Limb (tissue), 2 donors: ENCODE measurements at regions not wholly inside any gene's neighbourhood (a gene's known extent, or its start where the extent isn't known, plus 50 kb on each side); places are given as distances from the start of the nearest gene placed in this dataset.
"Not testable (repeated sequence)": the region's sequence is repeated elsewhere in the genome, so short reads cannot be mapped to it uniquely, and the experiment has no call there.

Source experiments
- DNase-seq, 2 donors: peaks; one replicate each; pipeline ENCODE4 v3.0.0-alpha.2; 2016; ENCODE audit errors: extremely low spot score in 2 of 2

DNA sequence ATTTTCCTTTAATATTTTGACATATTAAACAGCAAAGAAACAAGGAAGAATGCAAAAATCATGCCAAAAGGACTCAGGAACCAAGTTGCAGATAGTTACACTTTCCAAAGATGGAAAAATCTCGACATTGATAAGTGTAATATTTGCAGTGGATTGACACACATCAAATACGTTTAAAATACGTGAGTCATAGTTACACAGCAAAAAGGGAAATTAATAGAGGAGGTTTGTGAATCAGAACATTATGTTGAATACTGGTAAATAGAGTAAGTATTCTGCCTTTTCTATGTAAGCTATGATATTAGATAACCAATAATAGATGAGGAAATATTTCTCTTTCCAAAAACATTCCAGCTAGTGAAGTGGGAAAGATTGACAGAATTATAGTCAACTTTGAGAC is 1761.3 kb upstream of the IGFBP7 start:
- no peak for DNase-seq

DNA sequence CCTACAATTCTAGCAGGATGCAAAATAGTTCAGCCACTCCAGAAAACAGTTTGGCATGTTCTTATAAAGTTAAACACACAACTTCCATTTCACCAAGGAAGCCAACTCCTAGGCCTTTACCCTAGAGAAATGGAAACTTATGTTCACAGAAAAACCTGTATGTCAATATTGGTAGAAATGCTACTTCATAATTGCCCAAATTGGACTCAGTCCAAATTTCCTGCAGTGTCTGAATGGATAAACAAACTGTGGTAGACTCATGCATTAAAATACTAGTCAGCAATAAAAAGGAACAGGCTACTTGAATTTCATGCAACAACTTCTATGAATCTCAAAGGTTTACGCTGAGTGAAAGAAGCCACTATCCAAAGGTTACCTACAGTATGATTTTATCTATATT is 1738.8 kb upstream of the IGFBP7 start:
- no peak for DNase-seq

DNA sequence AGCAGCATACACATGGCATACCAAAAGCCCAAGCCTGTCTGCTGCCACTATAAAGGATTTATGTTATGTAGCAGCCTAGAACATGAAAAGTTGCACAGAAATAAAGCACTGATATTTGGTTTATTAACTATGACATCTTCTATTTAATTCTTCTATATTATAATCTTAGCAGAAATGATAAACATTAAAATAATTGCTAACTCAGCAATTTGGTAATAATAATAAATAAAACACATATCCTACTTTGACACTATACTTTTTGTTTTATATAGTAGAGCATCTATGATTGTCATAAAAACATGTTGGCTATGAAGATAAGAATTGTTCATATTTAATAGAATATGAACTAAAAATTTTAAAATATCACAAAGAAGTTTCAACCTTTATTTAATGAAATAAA is 1733.3 kb upstream of the IGFBP7 start:
- DNase-seq, result no peak

- no peak for DNase-seq
These were observed 1722.9 kb upstream of the IGFBP7 start for GRCh38 chr4:58833126-58833525.

DNA sequence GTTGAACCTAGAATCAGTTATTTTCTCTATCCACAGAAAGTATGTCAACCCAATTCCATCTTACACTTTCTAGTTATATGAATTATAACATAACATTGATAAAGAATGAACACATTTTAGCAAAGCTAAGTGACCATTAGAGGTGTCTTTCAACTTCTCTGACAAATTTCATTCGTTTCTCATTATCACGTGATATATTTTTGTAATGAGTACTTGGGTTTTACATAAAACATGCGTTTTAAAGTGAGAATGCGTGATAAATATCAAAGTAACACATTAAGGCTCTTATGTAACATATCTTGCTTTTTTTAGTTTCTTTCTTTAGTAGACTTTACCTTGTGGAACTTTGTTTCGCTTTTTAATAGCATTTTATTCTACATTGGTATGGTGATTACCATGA is 1715.1 kb upstream of the IGFBP7 start:
- no peak for DNase-seq

- not testable (repeated sequence) for DNase-seq
These were observed 1708.4 kb upstream of the IGFBP7 start for GRCh38 chr4:58818560-58818959.

DNA sequence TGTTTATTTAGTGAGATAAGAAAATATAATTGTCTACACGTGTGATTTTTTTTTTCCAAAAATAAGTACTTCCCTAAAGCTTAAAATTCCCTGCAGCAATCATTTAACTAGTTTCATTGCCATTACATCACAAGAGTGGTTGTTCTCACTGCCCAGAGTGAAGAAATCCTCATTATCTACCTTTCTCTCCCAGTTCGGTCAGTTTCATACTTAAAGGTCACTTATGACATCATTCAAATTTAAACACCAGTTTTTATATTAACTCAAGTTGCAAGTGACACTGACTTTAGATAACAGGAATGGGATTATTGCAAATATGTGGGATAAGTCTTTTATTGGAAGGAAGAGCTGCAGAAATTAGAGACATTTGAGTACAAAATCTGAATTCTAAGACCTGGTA is 1699.8 kb upstream of the IGFBP7 start:
- DNase-seq, result no peak

GRCh38 chr4:58809366-58809765 is 1699.2 kb upstream of the IGFBP7 start:
- no peak for DNase-seq

DNA sequence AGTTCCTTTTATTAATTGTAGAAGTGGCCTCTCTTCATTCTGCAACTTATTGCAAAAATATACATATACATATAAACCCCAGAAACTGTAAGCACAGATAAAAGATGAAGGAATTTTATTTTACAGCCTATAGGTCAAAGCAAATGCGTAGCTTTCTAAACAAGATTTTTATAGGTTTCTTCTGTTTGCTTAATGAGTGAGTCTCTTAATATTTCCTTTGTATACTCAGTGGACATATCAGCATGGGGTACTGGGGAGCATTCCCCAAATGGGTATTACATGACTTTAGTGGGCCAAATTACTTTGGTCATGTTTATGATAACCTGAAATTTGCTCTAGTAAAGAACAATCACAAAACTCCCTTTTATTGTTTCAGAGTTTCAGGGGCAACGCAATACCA is 1698.6 kb upstream of the IGFBP7 start:
- DNase-seq, result no peak

DNA sequence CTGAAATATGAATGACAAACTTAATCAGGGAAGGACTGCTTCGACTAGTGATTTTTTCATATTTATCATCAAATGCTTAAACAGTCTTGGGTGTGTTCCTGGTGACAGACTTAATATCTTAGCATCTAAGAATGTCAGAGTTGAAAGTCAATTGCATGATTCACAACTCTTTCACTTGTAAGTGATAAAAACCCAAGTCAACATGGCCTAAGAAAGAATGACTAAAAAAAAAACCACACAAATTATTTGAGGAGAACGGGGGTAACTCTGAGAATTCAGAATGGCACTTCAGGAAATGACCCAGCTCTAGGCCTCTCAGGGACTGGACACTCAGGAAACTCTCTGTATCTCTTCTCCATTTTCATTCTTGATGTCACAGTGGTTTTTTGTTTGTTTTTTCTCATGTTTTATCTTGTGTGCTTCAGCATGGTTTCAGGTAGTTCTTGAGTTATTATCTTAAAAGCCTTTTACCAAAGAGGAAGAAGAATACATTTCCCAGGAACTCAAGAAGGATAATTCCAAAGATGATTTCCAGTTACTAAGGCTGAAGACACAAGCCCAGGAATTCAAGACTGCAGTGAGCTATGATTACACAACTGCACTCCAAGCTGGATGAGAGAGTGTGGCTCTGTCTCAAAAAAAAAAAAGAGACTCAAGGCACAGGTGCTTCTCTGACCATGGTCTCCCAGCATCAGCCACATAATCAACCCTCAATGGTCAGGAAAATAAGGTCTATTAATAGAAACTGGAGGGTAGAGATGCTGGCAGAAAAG is 1697.8 kb upstream of the IGFBP7 start:
- DNase-seq, result no peak

- DNase-seq, result no peak
These were observed 1666.4 kb upstream of the IGFBP7 start for GRCh38 chr4:58776627-58777026.

GRCh38 chr4:58767598-58767997 is 1657.4 kb upstream of the IGFBP7 start:
- DNase-seq, result no peak

GRCh38 chr4:58766763-58767162 is 1656.6 kb upstream of the IGFBP7 start:
- no peak for DNase-seq

DNA sequence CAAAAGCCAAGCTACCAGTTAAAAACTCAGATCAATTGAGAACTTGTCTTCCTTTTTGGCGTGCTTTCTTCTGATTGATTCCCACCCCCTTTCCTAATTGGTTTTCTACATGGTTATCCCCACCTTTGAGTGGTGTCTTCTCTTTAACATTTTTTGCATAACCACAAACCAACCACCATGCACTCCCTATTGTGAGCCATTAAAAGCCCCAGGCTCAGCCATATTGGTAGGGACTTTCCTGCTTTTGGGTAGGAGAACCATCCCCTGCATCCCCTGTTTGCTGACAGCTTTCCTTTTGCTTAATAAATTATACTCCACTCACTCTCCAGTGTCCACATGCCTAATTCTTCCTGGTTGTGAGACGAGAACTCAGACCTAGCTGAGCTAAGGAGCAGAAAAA is 1651.4 kb upstream of the IGFBP7 start:
- DNase-seq, result no peak

- no peak for DNase-seq
These were observed 1650.6 kb upstream of the IGFBP7 start for GRCh38 chr4:58760737-58761136.

GRCh38 chr4:58760100-58760499 is 1649.9 kb upstream of the IGFBP7 start:
- no peak for DNase-seq

- no peak for DNase-seq
These were observed 1639.0 kb upstream of the IGFBP7 start for GRCh38 chr4:58749206-58749605.

DNA sequence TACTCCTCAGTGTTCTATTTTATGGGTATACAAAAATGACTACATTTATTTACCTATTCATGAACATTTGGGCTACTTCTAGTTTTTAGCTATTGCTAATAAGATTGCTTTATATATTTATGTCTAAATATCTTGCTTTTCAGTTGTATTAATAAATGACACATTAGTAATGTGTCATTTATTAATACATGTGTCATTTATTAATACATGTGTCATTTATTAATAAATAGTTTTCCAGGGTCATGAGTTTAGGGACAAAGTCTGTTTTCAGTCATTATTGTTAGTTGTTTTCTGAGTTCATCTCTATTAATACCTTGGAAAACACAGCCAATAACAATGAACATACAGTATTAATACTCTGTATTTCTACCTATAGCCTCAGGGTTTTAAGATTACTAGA is 1630.7 kb upstream of the IGFBP7 start:
- no peak for DNase-seq

DNA sequence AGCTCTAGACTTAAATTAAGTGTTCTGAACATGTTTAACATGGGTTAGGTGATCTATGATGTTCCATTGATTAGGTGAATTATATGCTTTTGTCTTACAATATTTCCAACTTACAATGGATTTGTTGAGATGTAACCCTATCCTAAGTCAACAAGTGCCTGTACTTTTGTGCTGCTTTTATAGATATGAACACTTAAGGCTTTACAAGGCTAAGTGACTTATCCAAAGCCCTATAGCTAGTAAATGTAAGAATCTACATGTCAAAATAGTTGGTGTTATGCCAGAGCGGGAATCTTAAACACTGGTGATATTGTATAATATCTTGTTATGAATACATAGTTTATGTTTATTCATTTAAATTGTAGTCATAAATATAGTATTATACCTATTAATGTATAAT is 1629.1 kb upstream of the IGFBP7 start:
- DNase-seq, result no peak

DNA sequence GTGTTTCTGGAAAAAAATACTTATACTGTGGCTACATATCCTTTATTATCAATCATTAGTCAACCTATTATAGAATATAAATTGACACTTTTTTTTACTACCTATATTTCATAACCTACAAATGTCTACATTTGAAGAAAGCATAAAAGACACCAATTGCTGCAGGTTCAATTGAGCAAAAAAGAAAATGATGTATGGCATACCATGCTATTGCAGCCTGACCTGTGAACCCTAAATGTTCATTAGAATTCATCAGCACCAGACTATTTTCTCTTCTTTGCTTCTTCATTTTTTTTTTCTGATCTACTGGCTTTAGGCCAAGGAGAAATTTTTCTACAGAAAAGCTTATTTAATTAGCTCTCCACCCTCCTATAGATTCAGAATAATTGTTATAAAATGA is 1628.2 kb upstream of the IGFBP7 start:
- DNase-seq, result no peak

DNA sequence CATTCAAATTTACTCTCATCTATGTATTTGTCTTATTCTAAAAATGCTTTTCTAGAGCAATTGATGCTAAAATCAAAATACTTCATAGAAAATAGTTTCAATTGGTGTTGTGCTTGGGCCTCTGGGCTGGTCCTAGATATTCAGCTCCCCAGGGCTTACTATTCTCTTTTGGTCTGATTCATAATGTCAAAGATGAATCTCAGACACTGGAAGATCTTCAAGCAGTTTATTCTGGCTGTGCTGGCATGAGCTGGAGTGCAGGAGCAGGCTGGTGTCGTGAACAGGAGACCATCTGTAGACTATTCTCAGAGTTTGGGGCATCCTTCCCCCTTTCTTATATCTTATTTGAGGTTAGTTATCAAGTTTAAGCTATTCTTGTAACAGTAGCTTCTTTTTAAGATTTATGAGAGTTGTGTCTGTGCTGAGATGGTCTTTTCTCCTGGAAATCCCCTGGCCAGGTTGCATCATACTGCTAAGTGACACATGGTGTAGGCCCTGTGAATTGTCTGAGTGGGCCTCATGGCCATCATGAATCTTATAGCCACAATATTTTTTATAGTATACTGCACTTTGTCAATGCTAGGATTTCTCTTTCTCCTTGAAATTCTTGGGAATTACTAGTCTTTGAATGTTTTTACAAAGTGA is 1624.0 kb upstream of the IGFBP7 start:
- no peak for DNase-seq

GRCh38 chr4:58732973-58733372 is 1622.8 kb upstream of the IGFBP7 start:
- no peak for DNase-seq

GRCh38 chr4:58723954-58724353 is 1613.8 kb upstream of the IGFBP7 start:
- DNase-seq, result no peak
